Neuronal stem cell (in vitro differentiated cells): ENCODE measurements at regions not wholly inside any gene's neighbourhood (a gene's known extent, or its start where the extent isn't known, plus 50 kb on each side); places are given as distances from the start of the nearest gene placed in this dataset.
"Not testable (repeated sequence)": the region's sequence is repeated elsewhere in the genome, so short reads cannot be mapped to it uniquely, and the experiment has no call there.

Source experiments
- DNase-seq: peaks from one replicate; pipeline ENCODE4 v3.0.0-alpha.2; 2013; ENCODE audit warnings: low spot score
- H2AFZ ChIP-seq: one replicate; pipeline ENCODE4 v1.6.1; 2013; ENCODE audit warnings: mild to moderate bottlenecking, low read length, inconsistent platforms
- H2AK5ac ChIP-seq: 2 replicates; pipeline ENCODE4 v1.6.1; 2013; ENCODE audit warnings: low read depth, mild to moderate bottlenecking, inconsistent platforms, low read length, moderate library complexity, mixed read lengths
- H2BK120ac ChIP-seq: 2 replicates; pipeline ENCODE4 v1.6.1; 2013; ENCODE audit warnings: low read depth, mild to moderate bottlenecking, inconsistent platforms, low read length, moderate library complexity, mixed read lengths
- H2BK12ac ChIP-seq: one replicate; pipeline ENCODE4 v1.6.1; 2013; ENCODE audit warnings: low read length, inconsistent platforms
- H2BK15ac ChIP-seq: 2 replicates; pipeline ENCODE4 v1.6.1; 2013; ENCODE audit warnings: mild to moderate bottlenecking, low read length, inconsistent platforms, mixed read lengths
- H2BK5ac ChIP-seq: one replicate; pipeline ENCODE4 v1.6.1; 2013; ENCODE audit warnings: inconsistent platforms, mild to moderate bottlenecking, low read length, moderate library complexity
- H3K14ac ChIP-seq: one replicate; pipeline ENCODE4 v1.6.1; 2013; ENCODE audit warnings: low read length, inconsistent platforms
- H3K18ac ChIP-seq: 2 replicates; pipeline ENCODE4 v1.6.1; 2013; ENCODE audit warnings: low read length, inconsistent platforms
- H3K23ac ChIP-seq: 2 replicates; pipeline ENCODE4 v1.6.1; 2013; ENCODE audit warnings: low read depth, mild to moderate bottlenecking, mixed read lengths, low read length, inconsistent platforms; ENCODE audit not compliant: poor library complexity
- H3K27ac ChIP-seq: replicated peaks from 3 replicates; pipeline ENCODE4 v1.5.1; 2013; ENCODE audit warnings: low read length, inconsistent platforms
- H3K27me3 ChIP-seq, 3 experiments: 2 replicates each; pipeline ENCODE4 v1.6.1; 2013; ENCODE audit warnings: low read length in 3 of 3, mild to moderate bottlenecking in 2 of 3, inconsistent platforms in 1 of 3, low read depth in 1 of 3, mixed read lengths in 1 of 3, moderate library complexity in 1 of 3; ENCODE audit not compliant: control insufficient read depth in 3 of 3, insufficient read depth in 3 of 3
- H3K36me3 ChIP-seq, 2 donors: replicated peaks in 1 of 2; 2 replicates each; pipeline ENCODE4 v1.6.1; 2013; ENCODE audit warnings: low read length in 2 of 2; ENCODE audit not compliant: control insufficient read depth in 2 of 2, insufficient read depth in 2 of 2
- H3K4ac ChIP-seq: 2 replicates; pipeline ENCODE4 v1.6.1; 2013; ENCODE audit warnings: inconsistent platforms, mild to moderate bottlenecking, low read length, moderate library complexity
- H3K4me1 ChIP-seq, 2 donors: 1 replicate in 1 of 2; 2 replicates in 1 of 2; pipeline ENCODE4 v1.6.1; 2013; ENCODE audit warnings: low read length in 2 of 2, low read depth in 1 of 2; ENCODE audit not compliant: control insufficient read depth in 2 of 2, insufficient read depth in 1 of 2
- H3K4me2 ChIP-seq: one replicate; pipeline ENCODE4 v1.6.1; 2013; ENCODE audit warnings: mild to moderate bottlenecking, low read length, inconsistent platforms; ENCODE audit not compliant: insufficient read depth, poor library complexity, severe bottlenecking
- H3K4me3 ChIP-seq, 2 donors: 2 replicates each; pipeline ENCODE4 v1.5.1; 2013; ENCODE audit warnings: low read length in 2 of 2, mild to moderate bottlenecking in 2 of 2, inconsistent platforms in 1 of 2, moderate library complexity in 1 of 2
- H3K79me1 ChIP-seq: one replicate; pipeline ENCODE4 v1.6.1; 2013; ENCODE audit warnings: low read depth, mild to moderate bottlenecking, inconsistent platforms, low read length, moderate library complexity
- H3K9ac ChIP-seq: one replicate; pipeline ENCODE4 v1.6.1; 2013; ENCODE audit warnings: mild to moderate bottlenecking, low read depth, low read length, inconsistent platforms; ENCODE audit not compliant: poor library complexity
- H3K9me3 ChIP-seq, 2 donors: replicated peaks in 1 of 2; 2 replicates each; pipeline versions ENCODE3 to v1.6.1; 2013; ENCODE audit warnings: low read length in 2 of 2, mild to moderate bottlenecking in 2 of 2, inconsistent platforms in 1 of 2, low read depth in 1 of 2, mixed read lengths in 1 of 2, moderate library complexity in 1 of 2; ENCODE audit not compliant: control insufficient read depth in 2 of 2, insufficient read depth in 1 of 2
- H4K8ac ChIP-seq: one replicate; pipeline ENCODE4 v1.6.1; 2013; ENCODE audit warnings: low read depth, mild to moderate bottlenecking, inconsistent platforms, low read length, moderate library complexity
- H4K91ac ChIP-seq: one replicate; pipeline ENCODE4 v1.6.1; 2013; ENCODE audit warnings: low read length, low read depth, mild to moderate bottlenecking, inconsistent platforms; ENCODE audit not compliant: poor library complexity
- WGBS, 2 donors: extraction: QIAGEN DNeasy Blood & Tissue Kit; methylation state at CpG; one replicate each; pipeline ENCODE4 v1.1.7; 2013; ENCODE audit warnings: missing lambda C conversion rate in 2 of 2, mixed read lengths in 1 of 2; ENCODE audit not compliant: insufficient read length in 2 of 2, insufficient replicate concordance in 1 of 2; ENCODE audit errors: extremely low coverage in 2 of 2; 5-methylcytosine and 5-hydroxymethylcytosine counted together

GRCh38 chr7:51540906-51541305, 224.3 kb upstream of the COBL start:
- H3K4me3 ChIP-seq, H3K9me3 ChIP-seq, H3K23ac ChIP-seq, H2AFZ ChIP-seq, H3K27ac ChIP-seq, H3K4me2 ChIP-seq, H4K8ac ChIP-seq, H3K27me3 ChIP-seq, H2BK12ac ChIP-seq, H2AK5ac ChIP-seq, H3K14ac ChIP-seq, H3K4me1 ChIP-seq, DNase-seq, H2BK5ac ChIP-seq, H2BK120ac ChIP-seq, H3K18ac ChIP-seq, H2BK15ac ChIP-seq, H3K79me1 ChIP-seq, H3K4ac ChIP-seq, H3K9ac ChIP-seq, H3K36me3 ChIP-seq, H4K91ac ChIP-seq: not testable (repeated sequence)
- WGBS, 2 donors: no CpG with 5 or more reads among the region's 2 CpGs

GRCh38 chr7:51539840-51540239, 223.2 kb upstream of the COBL start:
- Histone ChIP-seq H3K27me3 (no peaks in the 10 kb centered on the region), H3K14ac (no peak overlapping the region), H3K23ac (no peak overlapping the region), H2BK120ac (no peak overlapping the region), H2BK5ac (no peak overlapping the region), H3K27ac (no peak overlapping the region), H2BK15ac (no peak overlapping the region), H4K8ac (no peak overlapping the region), H2AK5ac (no peak overlapping the region), H4K91ac (no peak overlapping the region), H3K4me1 (no peaks in the 10 kb centered on the region), H3K4me2 (no peak overlapping the region), H3K4ac (no peak overlapping the region), H3K36me3 (no peaks in the 10 kb centered on the region), H3K18ac (no peak overlapping the region), H3K79me1 (no peaks in the 10 kb centered on the region), H3K9me3 (peaks cover 0 to 5% of the 10 kb centered on the region in 2 donors), H3K4me3 (no peak overlapping the region), H2AFZ (no peak overlapping the region), H3K9ac (no peak overlapping the region), H2BK12ac (no peak overlapping the region)
- no peak for DNase-seq
- no CpG with 5 or more reads among the region's 3 CpGs for WGBS, 2 donors

GRCh38 chr7:51528172-51528571, 211.6 kb upstream of the COBL start:
- H3K27ac ChIP-seq: no peak overlapping the region
- H3K4ac ChIP-seq: no peak overlapping the region
- no peak overlapping the region for H3K9ac ChIP-seq
- H3K4me2 ChIP-seq: no peak overlapping the region
- H2AFZ ChIP-seq: no peak overlapping the region
- no peak for DNase-seq
- H2BK12ac ChIP-seq: no peak overlapping the region
- H2BK120ac ChIP-seq: no peak overlapping the region
- no peaks in the 10 kb centered on the region for H3K79me1 ChIP-seq
- H3K27me3 ChIP-seq: no peaks in the 10 kb centered on the region
- no peak overlapping the region for H2AK5ac ChIP-seq
- H2BK15ac ChIP-seq: no peak overlapping the region
- no peak overlapping the region for H3K23ac ChIP-seq
- H4K8ac ChIP-seq: no peak overlapping the region
- H2BK5ac ChIP-seq: no peak overlapping the region
- no peak overlapping the region for H4K91ac ChIP-seq
- no peaks in the 10 kb centered on the region for H3K9me3 ChIP-seq
- no peak overlapping the region for H3K18ac ChIP-seq
- no peaks in the 10 kb centered on the region for H3K4me1 ChIP-seq
- H3K36me3 ChIP-seq: no peaks in the 10 kb centered on the region
- WGBS, 2 donors: no CpG with 5 or more reads among the region's 5 CpGs
- no peak overlapping the region for H3K14ac ChIP-seq
- H3K4me3 ChIP-seq: no peak overlapping the region

GRCh38 chr7:51521694-51522312, 205.2 kb upstream of the COBL start:
- WGBS, 2 donors: no CpG with 5 or more reads among the region's 6 CpGs
- no peak overlapping the region for H3K9ac ChIP-seq
- H2BK12ac ChIP-seq: no peak overlapping the region
- H3K18ac ChIP-seq: no peak overlapping the region
- no peak overlapping the region for H4K8ac ChIP-seq
- H3K79me1 ChIP-seq: no peaks in the 10 kb centered on the region
- no peak overlapping the region for H2AFZ ChIP-seq
- H3K36me3 ChIP-seq: no peaks in the 10 kb centered on the region
- no peak overlapping the region for H2BK120ac ChIP-seq
- H3K23ac ChIP-seq: no peak overlapping the region
- H3K4me2 ChIP-seq: no peak overlapping the region
- no peak overlapping the region for H2BK15ac ChIP-seq
- DNase-seq: no peak
- H3K4ac ChIP-seq: no peak overlapping the region
- no peak overlapping the region for H2BK5ac ChIP-seq
- peaks cover 0 to 5% of the 10 kb centered on the region in 2 donors for H3K4me1 ChIP-seq
- no peak overlapping the region for H3K27ac ChIP-seq
- no peak overlapping the region for H4K91ac ChIP-seq
- H3K27me3 ChIP-seq: no peaks in the 10 kb centered on the region
- H2AK5ac ChIP-seq: no peak overlapping the region
- H3K9me3 ChIP-seq: no peaks in the 10 kb centered on the region
- no peak overlapping the region for H3K4me3 ChIP-seq
- H3K14ac ChIP-seq: no peak overlapping the region
